DND-41 (cell line): ENCODE measurements at regions not wholly inside any gene's neighbourhood (a gene's known extent, or its start where the extent isn't known, plus 50 kb on each side); places are given as distances from the start of the nearest gene placed in this dataset.

Experiments used
- ATAC-seq: fragments of 200-7000 bp; cut with Tn5 transposase; 3 replicates; pipeline ENCODE4 v1.9.1; 2021; ENCODE audit warnings: low read depth; ENCODE audit not compliant: insufficient read depth
- DNase-seq: peaks from one replicate; pipeline ENCODE4 v3.0.0-alpha.2; 2020
- H2AFZ ChIP-seq: 2 replicates; pipeline ENCODE4 v1.6.0; 2012; ENCODE audit warnings: low read depth, low read length
- H3K27ac ChIP-seq: 2 replicates; pipeline ENCODE4 v1.5.1; 2012; ENCODE audit warnings: low read length, inconsistent platforms
- H3K27me3 ChIP-seq: fragments of 200-600 bp; sonication (generic); 2 replicates; pipeline ENCODE4 v1.6.0; 2012; ENCODE audit warnings: low read length, mild to moderate bottlenecking, inconsistent platforms; ENCODE audit not compliant: insufficient read depth, poor library complexity
- H3K36me3 ChIP-seq: 2 replicates; pipeline ENCODE4 v1.5.1; 2012; ENCODE audit warnings: low read length, inconsistent platforms; ENCODE audit not compliant: insufficient read depth
- H3K4me1 ChIP-seq: 2 replicates; pipeline ENCODE4 v1.5.1; 2012; ENCODE audit warnings: mild to moderate bottlenecking, low read length; ENCODE audit not compliant: insufficient read depth
- H3K4me2 ChIP-seq: 2 replicates; pipeline ENCODE4 v1.6.0; 2012; ENCODE audit warnings: mild to moderate bottlenecking, moderate library complexity, low read length, inconsistent platforms; ENCODE audit not compliant: insufficient read depth
- H3K4me3 ChIP-seq, 2 experiments: fragments of 200-600 bp in 1 of 2; shearing (Covaris generic) in 1 of 2; 2 replicates each; pipeline ENCODE4 v1.5.1; 2012 to 2016; ENCODE audit warnings: inconsistent platforms in 2 of 2, low read length in 2 of 2, mild to moderate bottlenecking in 2 of 2, low read depth in 1 of 2, moderate library complexity in 1 of 2
- H3K79me2 ChIP-seq: 2 replicates; pipeline ENCODE4 v1.6.0; 2012; ENCODE audit warnings: low read length, inconsistent platforms; ENCODE audit not compliant: insufficient read depth
- H3K9ac ChIP-seq: 2 replicates; pipeline ENCODE4 v1.6.0; 2012; ENCODE audit warnings: low read depth, mild to moderate bottlenecking, inconsistent platforms, low read length, moderate library complexity
- H3K9me3 ChIP-seq: 2 replicates; pipeline ENCODE4 v1.5.1; 2012; ENCODE audit warnings: low read length, moderate library complexity, mild to moderate bottlenecking, inconsistent platforms; ENCODE audit not compliant: insufficient read depth, severe bottlenecking
- H4K20me1 ChIP-seq: 2 replicates; pipeline ENCODE4 v1.6.0; 2012; ENCODE audit warnings: low read length; ENCODE audit not compliant: insufficient read depth
- CTCF ChIP-seq: IDR thresholded peaks from 2 replicates; pipeline ENCODE4 v1.5.1; 2012; ENCODE audit warnings: borderline replicate concordance, low read length, moderate library complexity, mild to moderate bottlenecking; ENCODE audit not compliant: poor library complexity, severe bottlenecking; ENCODE audit errors: extremely low read depth
- EZH2 ChIP-seq: IDR thresholded peaks from 3 replicates; pipeline ENCODE4 v1.6.1; 2012; ENCODE audit warnings: borderline replicate concordance, low read depth, mild to moderate bottlenecking, moderate library complexity, low read length, inconsistent platforms; ENCODE audit not compliant: severe bottlenecking

- no peaks in the 10 kb centered on the region for H4K20me1 ChIP-seq
- no peak overlapping the region for H3K4me2 ChIP-seq
- H3K4me1 ChIP-seq = no peaks in the 10 kb centered on the region
- no peak overlapping the region for H3K4me3 ChIP-seq
- no peak overlapping the region for H3K9ac ChIP-seq
- H2AFZ ChIP-seq = no peak overlapping the region
- ATAC-seq (no peak), DNase-seq (no peak)
- no peaks in the 10 kb centered on the region for H3K36me3 ChIP-seq
- H3K27ac ChIP-seq = no peak overlapping the region
- no peaks in the 10 kb centered on the region for H3K9me3 ChIP-seq
- no peaks in the 10 kb centered on the region for H3K79me2 ChIP-seq
- H3K27me3 ChIP-seq = no peaks in the 10 kb centered on the region
- TF ChIP-seq EZH2 (no peak), CTCF (no peak)
These were observed 2087.6 kb upstream of the CELF4 start for GRCh38 chr18:39653221-39653620.

- no peaks in the 10 kb centered on the region for H3K27me3 ChIP-seq
- H2AFZ ChIP-seq = no peak overlapping the region
- ATAC-seq = no peak
- no peak overlapping the region for H3K4me3 ChIP-seq
- no peaks in the 10 kb centered on the region for H4K20me1 ChIP-seq
- no peak overlapping the region for H3K9ac ChIP-seq
- no peak overlapping the region for H3K4me2 ChIP-seq
- H3K79me2 ChIP-seq = no peaks in the 10 kb centered on the region
- DNase-seq = no peak
- H3K36me3 ChIP-seq = no peaks in the 10 kb centered on the region
- H3K27ac ChIP-seq = no peak overlapping the region
- H3K4me1 ChIP-seq = no peaks in the 10 kb centered on the region
- TF ChIP-seq CTCF = no peak
- TF ChIP-seq EZH2 = no peak
- no peaks in the 10 kb centered on the region for H3K9me3 ChIP-seq
These were observed 2083.0 kb upstream of the CELF4 start for GRCh38 chr18:39648616-39649015.

GRCh38 chr18:39647627-39648534 lies 2082.3 kb upstream of the CELF4 start:
- no peak overlapping the region for H3K4me3 ChIP-seq
- no peaks in the 10 kb centered on the region for H3K36me3 ChIP-seq
- no peak overlapping the region for H3K4me2 ChIP-seq
- no peak overlapping the region for H3K9ac ChIP-seq
- no peaks in the 10 kb centered on the region for H3K9me3 ChIP-seq
- H3K79me2 ChIP-seq = no peaks in the 10 kb centered on the region
- no peak overlapping the region for H3K27ac ChIP-seq
- DNase-seq (no peak), ATAC-seq (no peak)
- H3K27me3 ChIP-seq = no peaks in the 10 kb centered on the region
- H2AFZ ChIP-seq = no peak overlapping the region
- no peaks in the 10 kb centered on the region for H4K20me1 ChIP-seq
- no peaks in the 10 kb centered on the region for H3K4me1 ChIP-seq
- TF ChIP-seq CTCF (no peak), EZH2 (no peak)
